HFF-Myc (cell line): ENCODE measurements at regions not wholly inside any gene's neighbourhood (a gene's known extent, or its start where the extent isn't known, plus 50 kb on each side); places are given as distances from the start of the nearest gene placed in this dataset.

ENCODE experiments used
- DNase-seq: peaks from one replicate; pipeline ENCODE4 v3.0.0-alpha.2; 2011; ENCODE audit warnings: low read depth; ENCODE audit errors: extremely low read depth
- H3K4me3 ChIP-seq: replicated peaks from 2 replicates; pipeline ENCODE4 v1.5.1; 2011; ENCODE audit warnings: low read depth, mild to moderate bottlenecking, control low read depth, low read length
- TF ChIP-seq, protein P1 (sequence below): IDR thresholded peaks from 2 replicates; pipeline ENCODE4 v1.5.1; 2012; ENCODE audit warnings: mild to moderate bottlenecking, low read depth, low read length, control low read depth; ENCODE audit errors: missing control alignments

DNA sequence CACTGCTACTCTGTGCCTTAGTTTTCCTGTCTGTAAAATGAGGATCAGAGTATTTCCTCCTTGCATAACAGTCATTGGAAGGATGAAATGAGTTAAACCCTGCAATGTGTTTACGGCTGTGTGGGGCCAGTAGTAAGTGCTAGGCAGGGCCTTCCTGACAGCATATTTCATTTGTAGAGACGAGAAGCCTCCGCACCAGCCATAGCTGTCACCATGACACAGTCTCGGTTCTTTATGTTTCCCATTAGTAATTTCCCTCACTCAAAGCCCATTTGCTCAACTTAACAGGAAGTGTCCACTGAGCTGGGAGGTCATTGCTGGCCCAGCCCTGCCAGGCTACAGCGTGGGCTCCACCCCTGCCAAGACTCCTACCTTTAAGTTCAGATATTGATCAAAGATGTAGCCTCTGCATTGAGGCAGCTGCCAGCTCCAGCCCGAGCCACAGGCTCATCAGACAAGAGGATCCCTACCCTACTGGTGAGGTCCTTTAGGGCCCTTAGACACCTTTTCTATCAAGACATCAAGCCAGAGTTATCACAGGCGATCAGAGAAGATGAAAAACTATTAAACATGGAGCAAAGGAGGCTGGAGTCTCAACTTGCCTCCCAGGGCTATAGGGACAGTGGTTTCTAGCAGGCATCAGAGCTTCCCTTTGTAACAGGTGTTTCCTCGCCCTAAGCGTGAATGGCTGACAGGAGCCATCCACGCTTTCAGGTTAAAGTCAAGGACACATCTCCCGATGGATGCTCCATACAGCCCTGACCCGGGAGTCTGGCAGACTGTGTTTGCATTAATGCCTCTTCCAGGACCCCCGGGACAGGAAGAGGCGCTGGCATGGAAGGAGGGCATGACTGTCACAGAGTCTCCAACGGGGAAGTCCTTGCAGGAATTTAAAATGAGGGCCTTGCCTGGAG lies 251.7 kb downstream of the NDUFA10 start:
- TF ChIP-seq, protein P1, sequence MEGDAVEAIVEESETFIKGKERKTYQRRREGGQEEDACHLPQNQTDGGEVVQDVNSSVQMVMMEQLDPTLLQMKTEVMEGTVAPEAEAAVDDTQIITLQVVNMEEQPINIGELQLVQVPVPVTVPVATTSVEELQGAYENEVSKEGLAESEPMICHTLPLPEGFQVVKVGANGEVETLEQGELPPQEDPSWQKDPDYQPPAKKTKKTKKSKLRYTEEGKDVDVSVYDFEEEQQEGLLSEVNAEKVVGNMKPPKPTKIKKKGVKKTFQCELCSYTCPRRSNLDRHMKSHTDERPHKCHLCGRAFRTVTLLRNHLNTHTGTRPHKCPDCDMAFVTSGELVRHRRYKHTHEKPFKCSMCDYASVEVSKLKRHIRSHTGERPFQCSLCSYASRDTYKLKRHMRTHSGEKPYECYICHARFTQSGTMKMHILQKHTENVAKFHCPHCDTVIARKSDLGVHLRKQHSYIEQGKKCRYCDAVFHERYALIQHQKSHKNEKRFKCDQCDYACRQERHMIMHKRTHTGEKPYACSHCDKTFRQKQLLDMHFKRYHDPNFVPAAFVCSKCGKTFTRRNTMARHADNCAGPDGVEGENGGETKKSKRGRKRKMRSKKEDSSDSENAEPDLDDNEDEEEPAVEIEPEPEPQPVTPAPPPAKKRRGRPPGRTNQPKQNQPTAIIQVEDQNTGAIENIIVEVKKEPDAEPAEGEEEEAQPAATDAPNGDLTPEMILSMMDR, result no peak

DNA sequence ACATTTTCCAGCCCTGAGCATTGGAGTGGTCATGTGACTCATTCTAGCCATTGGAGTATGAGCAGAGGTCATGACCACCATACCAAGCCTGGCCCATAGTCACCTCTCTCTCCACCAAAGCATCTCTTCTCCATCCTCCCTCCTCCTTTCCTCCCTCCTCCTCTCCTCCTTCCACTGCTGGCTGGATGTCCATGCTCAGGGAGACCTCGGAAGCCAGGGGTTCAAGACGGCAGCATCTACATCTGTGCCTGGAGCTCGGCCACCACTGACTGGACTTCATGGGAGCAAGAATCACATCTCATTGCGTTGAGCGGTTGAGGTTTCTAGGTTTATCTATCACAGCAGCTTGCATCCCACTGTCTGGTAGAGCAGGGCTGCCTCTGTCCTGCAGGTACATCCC lies 252.4 kb downstream of the NDUFA10 start:
- no peak for DNase-seq
- no peak overlapping the region for H3K4me3 ChIP-seq
- TF ChIP-seq, protein P1, result no peak

More for the DNA sequence above, 251.7 kb downstream of the NDUFA10 start:
- no peak for DNase-seq
- no peak overlapping the region for H3K4me3 ChIP-seq

DNA sequence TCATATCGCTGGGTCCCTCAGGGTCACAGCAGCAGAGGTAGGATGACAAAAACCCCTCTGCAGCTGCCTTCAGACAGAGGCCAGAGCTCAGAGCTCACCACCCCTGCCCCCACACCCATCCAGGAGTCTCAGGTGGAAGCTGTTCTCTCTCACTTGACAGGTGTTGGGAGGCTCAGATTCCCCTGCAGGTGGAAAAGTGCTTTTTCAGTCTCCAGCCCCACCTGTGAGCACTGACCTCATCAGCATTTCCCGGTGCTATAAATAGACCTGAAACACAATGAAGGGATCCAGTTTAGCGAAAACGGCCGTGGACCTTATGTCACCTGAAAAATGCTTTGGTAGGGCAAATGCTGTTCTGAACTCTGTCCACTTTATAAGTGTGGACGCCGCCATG lies 254.9 kb downstream of the NDUFA10 start:
- TF ChIP-seq, protein P1, result no peak
- no peak overlapping the region for H3K4me3 ChIP-seq
- DNase-seq, result no peak

DNA sequence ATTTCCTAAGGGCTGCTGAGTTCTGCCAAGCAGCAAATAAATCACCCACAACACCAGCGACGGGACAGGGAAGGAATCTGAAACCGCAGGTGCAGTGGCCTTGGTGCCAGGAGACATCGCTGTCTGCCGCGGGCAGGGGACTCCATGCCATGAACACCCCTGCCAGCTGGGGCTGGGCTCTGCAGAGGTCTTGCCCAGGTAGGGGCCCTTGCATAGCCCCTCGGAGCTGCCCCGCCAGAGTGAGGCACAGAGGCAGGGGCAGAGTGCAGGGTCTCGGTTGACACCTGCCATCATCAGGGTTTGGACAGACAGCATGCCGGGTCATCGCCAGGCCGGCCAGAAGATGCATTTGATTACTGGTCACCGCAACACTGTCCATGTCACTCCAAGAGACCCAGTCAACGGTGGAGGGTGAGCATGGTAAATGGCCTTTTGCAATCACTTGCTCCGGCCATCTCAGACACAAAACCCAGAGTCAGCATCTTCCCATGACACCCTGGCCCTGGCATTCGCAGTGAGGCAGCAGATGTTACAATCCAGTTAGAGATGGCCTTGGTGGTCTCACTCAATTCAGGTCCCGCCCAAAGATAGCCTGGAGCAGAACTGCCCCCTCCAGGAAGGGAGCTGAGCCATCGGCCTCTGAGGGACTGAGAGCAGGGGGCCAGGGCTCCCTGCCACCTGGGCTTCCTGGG lies 255.4 kb downstream of the NDUFA10 start:
- no peak for DNase-seq
- TF ChIP-seq, protein P1, result no peak
- no peak overlapping the region for H3K4me3 ChIP-seq

DNA sequence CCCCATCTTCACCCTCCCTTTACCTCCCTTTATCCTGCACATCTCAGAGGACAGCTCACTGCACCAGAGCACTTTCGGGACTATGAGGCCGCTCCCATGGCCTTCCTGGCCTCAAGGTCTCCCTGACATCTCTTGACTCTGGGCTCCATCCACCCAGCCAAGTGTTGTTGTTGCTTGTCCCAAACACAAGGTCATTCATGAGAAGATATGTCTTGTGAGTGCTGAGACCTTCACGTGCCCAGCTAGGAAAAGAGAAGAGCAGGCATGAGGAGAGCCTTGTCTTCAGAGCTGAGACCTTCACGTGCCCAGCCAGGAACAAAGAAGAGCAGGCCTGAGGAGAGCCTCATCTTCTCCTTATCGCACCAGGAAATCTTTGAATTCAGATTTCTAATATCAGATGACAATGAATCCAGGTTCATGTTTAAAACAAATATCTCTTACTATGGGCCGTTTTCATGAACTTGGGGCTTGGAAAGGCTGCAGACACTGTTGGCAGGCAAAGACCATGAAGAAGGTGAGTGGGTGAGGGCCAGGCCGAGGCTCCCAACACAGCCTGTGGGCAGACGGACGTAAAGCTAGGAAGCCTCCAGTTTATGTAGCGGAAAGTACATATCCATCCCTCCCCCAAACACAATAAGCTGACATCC lies 256.1 kb downstream of the NDUFA10 start:
- H3K4me3 ChIP-seq, result no peak overlapping the region
- no peak for DNase-seq
- TF ChIP-seq, protein P1, result no peak

DNA sequence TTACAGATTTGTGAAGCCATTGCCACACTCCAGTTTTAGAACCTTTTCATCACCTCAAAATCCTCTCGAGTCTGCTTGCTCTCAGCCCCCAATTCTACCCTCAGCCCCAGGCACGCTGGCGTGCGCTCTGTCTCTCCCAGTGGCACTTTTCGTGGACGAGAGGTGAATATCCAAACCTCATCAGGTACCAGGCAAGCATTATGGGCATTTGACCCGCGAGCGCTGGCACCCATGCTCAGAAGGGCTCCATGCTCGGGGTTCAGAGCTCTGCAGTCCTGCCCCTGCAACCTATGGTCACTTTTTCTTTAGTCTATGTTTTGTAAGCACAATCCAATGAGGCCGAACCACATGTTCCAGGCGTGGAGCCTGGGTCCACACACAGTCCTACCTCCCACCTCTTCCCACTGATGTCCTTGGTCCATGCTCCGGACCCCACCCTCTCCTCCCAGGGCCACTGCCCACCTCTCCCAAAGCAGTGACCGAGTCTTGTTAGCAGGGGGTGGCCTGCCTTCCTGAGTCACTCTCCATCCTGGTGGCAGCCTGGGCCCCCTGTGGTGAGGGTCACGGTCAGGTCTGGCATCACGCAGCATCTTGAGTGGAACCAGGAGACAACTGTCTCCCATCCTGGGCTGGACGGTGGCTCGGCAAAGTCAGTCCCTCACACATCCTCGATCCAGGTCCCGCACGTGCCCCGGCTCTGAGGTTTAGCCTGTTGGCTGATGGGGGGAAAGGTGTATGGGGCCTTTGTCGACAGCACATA lies 256.9 kb downstream of the NDUFA10 start:
- TF ChIP-seq, protein P1, result no peak
- DNase-seq, result no peak
- no peak overlapping the region for H3K4me3 ChIP-seq
